GM21447 (cell line): ENCODE measurements at regions not wholly inside any gene's neighbourhood (a gene's known extent, or its start where the extent isn't known, plus 50 kb on each side); places are given as distances from the start of the nearest gene placed in this dataset.

Experiments
- ATAC-seq: cut with Tn5 transposase; IDR thresholded peaks from one replicate; pipeline ENCODE4 v1.9.1; 2021; ENCODE audit not compliant: unreplicated experiment

- no peak for ATAC-seq
Measured at GRCh38 chr2:203812294-203813221, 55.0 kb upstream of the CTLA4 start.

GRCh38 chr2:203813684-203814083 lies 53.9 kb upstream of the CTLA4 start:
- ATAC-seq = no peak

GRCh38 chr2:203814661-203815540 lies 52.7 kb upstream of the CTLA4 start:
- ATAC-seq = peak; percentile 70

- ATAC-seq = no peak
Measured at GRCh38 chr2:203815541-203815898, 52.1 kb upstream of the CTLA4 start.

- no peak for ATAC-seq
Measured at GRCh38 chr2:203817147-203817546, 50.4 kb upstream of the CTLA4 start.
